HuH-7 (cell line): ENCODE measurements at regions not wholly inside any gene's neighbourhood (a gene's known extent, or its start where the extent isn't known, plus 50 kb on each side); places are given as distances from the start of the nearest gene placed in this dataset.
"Not testable (repeated sequence)": the region's sequence is repeated elsewhere in the genome, so short reads cannot be mapped to it uniquely, and the experiment has no call there.

ENCODE experiments used
- DNase-seq: peaks from one replicate; pipeline ENCODE4 v3.0.0; 2011; ENCODE audit warnings: low spot score

GRCh38 chr9:90466441-90466840, 176.2 kb downstream of the DIRAS2 start:
- no peak for DNase-seq

DNA sequence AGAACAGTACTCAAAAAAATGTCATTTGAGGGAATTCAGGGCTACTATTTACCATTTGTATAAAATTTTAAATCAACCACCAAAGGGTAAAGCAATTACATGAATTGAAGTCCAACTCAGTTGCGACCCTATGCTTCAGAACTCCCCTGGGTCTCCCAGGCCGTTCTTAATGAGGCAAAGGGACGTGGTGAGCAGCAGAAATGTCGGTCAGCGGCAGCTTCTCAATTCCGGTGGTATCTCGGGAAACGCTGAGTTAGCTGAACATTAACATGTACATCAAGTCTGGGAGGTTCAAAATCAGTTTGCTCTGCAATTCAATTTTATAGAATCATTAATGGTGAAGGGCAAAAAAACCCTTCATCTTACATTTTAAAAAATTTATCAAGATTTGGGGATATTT, 173.2 kb downstream of the DIRAS2 start:
- DNase-seq = no peak

- no peak for DNase-seq
Observed at GRCh38 chr9:90469865-90470387, 172.7 kb downstream of the DIRAS2 start.

GRCh38 chr9:90476058-90476457, 166.6 kb downstream of the DIRAS2 start:
- no peak for DNase-seq

DNA sequence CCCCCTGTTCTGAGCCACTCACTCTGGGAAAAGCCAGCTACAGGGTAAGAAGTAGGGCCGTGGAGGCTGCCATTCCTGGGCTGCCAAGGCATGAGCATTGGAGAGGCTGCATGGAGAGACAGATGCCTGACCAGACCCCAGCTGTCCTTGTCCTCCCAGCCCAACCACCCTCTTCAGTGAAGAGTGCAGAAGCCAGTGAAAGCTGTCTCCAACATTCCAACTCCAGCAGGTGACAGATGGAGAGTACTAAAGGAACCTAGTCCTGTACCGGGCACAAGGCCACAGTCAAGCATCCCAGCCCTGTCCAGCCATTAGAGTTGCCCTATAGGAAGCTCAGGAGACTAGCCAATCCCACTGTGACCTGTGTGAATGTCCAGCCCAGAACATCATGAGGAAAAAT, 165.1 kb downstream of the DIRAS2 start:
- DNase-seq = no peak

DNA sequence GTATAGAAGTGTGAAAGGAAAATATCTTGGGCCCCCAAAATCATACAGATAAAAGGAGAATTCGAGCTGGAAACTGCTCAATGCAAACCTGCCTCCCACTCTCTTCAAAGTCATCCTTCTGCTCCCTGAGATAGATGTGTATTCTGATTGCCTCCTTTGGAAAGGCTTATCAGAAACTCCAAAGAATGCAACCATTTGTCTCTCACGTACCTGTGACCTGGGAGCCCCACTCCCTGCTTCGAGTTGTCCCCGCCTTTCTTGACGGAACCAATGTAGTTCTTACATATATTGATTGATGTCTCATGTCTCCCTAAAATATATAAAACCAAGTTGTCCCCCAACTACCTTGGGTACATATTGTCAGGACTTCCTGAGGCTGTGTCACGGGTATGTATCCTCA, 163.8 kb downstream of the DIRAS2 start:
- DNase-seq = no peak

DNA sequence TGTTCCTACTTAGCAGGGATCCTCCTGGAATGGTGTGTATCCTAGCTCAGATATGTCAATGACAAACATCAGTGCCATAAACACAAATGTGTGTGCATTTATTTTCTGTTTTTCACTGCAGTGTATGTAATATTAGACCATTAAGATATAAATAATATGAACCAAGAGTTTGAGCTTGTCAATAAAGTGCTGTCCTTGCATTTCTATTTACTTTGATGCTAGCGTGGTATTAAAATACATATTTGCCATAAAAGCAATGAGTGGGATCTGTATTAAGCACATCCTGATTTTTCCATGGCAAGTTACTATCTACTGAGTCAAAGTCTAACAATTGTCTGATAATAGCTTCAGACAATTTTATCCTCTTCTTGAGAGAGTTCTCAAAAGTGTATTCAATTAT, 157.6 kb downstream of the DIRAS2 start:
- DNase-seq = no peak

GRCh38 chr9:90489066-90489465, 153.6 kb downstream of the DIRAS2 start:
- no peak for DNase-seq

DNA sequence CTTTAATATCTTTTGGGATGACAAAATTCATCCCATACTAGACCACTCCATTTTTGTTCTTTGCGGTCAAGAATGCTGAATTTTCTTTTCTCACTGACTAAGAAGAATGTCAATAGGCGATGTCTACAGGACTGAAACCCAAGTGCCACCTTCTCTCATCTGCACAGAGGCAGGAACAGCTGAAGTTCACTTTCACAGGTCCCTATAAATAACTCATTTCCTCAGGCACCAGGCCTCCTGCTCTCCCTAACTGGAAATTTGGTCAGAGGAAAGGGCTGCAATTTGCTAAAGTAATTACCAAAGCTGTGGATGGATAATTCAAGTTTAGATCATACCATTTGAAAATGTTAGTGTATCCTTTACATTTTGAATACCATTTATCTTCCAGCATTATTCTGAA, 142.9 kb downstream of the DIRAS2 start:
- no peak for DNase-seq

DNA sequence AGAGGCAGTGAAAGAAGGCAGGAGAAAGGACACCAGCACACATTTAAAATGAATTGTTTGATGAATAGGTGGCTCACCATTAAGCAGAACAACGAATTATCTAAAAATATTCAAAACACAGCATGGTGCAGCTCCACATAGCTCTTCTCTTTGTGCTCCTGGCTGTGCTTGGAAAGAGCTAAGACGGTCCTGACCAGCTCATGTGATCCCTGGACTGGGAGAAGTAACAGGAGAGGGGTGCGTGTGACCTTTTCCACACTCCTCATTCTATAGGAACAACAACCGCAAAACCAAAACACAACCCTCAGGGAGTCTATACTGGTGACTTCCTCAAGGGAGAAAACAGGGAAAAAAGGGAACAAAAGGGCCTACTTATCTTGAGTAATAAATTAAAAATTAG, 140.5 kb downstream of the DIRAS2 start:
- no peak for DNase-seq

DNA sequence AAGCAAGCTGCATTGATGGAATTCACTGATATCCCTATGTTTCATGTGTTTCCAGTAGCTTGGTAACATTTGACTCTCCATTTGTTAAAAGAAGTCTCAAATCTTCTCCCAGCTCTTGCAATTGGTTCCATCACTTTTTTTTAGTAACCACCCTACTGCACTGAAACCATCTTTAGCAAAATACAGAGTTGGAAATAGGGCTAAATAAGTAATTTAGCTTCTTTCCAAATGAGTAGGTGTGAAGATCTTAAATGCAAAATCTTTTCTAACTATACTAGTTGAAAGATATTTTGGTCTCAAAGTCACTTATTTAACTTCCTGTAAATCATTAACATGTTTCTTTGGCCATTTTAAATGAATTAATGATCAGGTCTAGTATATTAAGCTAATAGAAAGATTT, 138.1 kb downstream of the DIRAS2 start:
- DNase-seq = no peak

DNA sequence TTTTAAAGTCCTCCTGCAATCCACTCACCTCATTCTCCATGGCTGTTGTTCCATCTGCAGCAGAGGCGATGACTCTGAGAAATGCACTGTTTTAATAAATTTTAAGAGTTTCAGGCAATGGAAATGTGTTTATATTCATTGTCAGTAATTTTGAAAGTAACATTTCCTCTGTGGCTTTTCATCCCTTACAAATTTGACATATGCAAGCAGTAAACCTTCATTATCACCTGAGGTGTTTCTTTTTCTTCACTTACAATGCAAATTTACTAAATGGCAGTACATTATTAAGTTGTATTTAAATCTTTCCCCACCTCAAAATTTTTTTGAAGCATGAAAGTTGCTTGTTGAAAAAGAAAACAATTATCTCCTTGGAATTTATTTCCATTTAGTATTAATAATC, 136.9 kb downstream of the DIRAS2 start:
- no peak for DNase-seq

DNA sequence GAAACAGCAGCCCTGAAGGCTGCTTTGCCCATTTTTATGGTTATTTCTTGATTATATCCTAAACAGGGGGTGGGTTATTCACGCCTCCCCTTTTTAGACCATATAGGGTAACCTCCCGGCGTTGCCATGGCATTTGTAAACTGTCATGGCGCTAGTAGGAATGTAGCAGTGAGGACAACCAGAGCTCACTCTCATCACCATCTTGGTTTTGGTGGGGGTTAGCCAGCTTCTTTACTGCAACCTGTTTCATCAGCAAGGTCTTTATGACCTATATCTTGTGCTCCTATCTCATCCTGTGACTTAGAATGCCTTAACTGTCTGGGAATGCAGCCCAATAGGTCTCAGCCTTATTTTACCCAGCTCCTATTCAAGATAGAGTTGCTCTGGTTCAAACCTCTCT, 136.2 kb downstream of the DIRAS2 start:
- DNase-seq = not testable (repeated sequence)

- no peak for DNase-seq
Observed at GRCh38 chr9:90507621-90508020, 135.0 kb downstream of the DIRAS2 start.

GRCh38 chr9:90508940-90509339, 133.7 kb downstream of the DIRAS2 start:
- no peak for DNase-seq

DNA sequence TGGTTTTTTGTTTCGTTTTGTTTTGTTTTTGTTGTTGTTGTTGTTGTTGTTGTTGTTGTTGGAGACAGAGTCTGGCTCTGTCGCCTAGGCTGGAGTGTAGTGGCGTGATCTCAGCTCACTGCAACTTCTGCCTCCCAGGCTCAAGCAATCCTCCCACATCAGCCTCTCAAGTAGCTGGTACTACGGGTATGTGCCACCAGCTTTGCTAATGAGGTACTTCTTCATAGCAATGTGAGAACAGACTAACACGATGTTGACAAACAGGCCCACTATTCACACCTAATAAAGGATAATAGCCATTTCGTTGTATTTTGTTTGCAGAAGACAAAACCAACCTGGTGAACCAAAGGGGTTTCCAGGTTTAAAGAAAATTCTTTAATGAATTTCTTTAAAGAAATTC, 130.9 kb downstream of the DIRAS2 start:
- no peak for DNase-seq

DNA sequence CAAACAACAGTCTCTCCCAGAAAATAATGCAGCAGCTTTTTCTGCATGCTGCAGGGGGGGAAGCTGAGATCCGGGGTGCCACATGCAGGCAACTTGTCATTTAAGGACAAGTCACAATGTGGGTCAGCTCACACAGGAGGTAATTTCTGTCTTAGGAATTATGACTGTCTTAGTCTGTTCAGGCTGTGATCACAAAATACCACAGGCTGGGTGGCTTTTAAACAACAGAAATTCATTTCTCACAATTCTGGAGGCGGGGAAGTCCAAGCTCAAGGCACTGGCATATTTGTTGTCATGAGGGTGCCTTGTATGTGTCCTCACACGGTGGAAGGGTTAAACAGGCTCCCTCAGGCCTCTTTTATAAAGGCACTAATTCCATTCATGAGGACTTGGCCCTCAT, 127.7 kb downstream of the DIRAS2 start:
- no peak for DNase-seq

DNA sequence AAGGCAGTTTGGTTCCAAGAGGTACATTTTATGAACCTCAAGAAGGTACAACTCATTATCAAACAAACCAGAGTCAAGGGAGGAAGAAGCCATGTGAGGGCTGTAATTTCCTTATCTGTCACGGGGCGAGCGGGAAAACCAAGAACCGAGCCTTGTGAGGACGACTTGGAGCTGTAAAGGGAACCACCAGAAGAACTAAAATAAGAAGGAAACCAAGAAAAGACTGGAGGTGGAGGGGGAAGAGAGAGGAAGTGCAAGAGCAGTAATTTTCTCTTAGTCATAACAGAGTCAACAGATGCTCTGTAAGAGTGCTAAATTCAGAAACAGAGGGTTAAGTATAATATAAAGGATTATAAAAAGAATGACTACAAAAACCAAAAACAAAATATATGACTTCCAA, 127.1 kb downstream of the DIRAS2 start:
- no peak for DNase-seq

DNA sequence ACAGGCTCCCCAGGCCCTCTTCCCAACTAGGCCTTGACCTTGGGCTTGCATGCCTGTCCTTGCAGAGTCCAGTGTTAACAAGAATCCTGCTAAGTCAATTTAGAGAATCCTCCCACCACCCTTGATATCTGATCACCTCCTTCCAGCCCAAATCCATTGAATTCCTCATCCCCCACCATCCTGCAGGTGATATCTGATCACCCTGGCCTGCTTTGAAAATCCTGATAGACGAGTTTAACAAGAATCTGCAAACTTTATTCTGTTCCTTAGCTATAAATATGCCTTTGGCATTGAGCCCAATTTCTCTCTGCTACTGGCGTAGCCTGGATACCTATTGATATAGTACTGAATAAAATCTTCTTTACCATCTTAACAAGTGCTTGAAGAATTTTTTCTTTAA, 125.5 kb downstream of the DIRAS2 start:
- DNase-seq = no peak

DNA sequence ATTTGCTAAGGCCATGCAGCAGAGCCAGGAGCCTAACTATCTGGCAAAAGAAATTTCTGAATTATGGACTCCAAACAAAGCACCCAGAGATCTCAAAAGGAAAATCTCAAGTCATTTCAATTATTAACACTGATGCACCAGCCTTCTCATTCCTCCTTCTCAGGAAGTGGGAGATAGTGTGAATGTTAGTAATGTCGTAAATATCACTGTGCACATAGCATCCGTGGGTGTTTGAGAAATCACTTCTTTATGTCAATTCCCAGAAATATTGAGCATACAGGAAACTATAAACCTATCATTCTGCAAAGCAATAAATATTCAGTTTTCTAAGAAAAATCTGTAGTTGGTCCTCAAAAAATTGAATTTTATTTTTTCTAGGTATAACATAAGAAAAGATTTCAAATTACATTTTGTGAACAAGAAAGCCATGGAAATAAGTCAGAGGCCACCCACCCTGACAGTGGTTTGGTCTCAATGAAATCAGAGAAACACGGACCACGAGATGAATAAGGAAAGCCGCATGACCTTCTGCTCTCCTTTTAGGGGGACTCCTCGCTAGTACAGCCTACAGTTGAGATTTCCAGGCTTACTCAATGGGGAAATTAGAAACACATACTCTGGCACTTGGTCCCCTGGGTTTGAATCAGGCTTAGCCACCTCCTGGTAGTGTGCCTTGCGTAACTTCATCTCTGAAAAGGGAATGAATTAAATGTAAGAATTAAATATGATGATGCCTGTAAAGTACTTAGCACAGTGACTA, 120.6 kb downstream of the DIRAS2 start:
- no peak for DNase-seq

- no peak for DNase-seq
Observed at GRCh38 chr9:90523958-90524357, 118.7 kb downstream of the DIRAS2 start.

- no peak for DNase-seq
Observed at GRCh38 chr9:90526386-90526785, 116.2 kb downstream of the DIRAS2 start.

DNA sequence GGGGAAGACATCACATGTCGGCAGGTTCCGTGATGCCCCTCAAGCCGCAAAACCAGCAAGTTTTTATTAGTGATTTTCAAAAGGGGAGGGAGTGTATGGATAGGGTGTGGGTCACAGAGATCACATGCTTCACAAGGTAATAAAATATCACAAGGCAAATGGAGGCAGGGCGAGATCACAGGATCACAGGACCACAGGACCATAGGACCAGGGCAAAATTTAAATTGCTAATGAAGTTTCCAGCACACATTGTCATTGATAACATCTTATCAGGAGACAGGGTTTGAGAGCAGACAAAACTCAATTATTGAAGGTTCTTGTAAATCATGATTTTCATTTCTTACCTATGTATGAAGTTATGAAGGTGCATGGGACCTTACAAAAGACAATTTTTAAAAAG, 106.5 kb downstream of the DIRAS2 start:
- not testable (repeated sequence) for DNase-seq

DNA sequence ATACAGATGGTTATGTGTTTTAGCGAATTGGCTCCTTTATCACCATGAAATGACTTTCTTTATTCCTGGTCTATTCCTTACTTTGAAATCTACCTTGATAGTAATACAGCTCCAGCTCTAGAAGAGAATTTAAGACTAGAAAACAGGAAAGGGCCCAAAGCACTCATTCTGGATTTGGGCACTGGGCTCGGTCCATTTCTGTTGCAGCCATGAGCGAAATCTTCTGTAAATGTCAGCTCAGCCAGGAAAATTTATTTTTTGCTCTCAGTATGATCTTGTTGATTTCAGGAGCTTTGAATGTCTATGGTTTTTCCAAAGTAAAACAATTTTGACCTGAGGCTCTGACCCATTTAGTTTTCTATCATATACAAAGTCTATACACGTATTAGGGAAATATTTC, 104.1 kb downstream of the DIRAS2 start:
- no peak for DNase-seq
